ENCODE measurements at regions not wholly inside any gene's neighbourhood (a gene's known extent, or its start where the extent isn't known, plus 50 kb on each side); places are given as distances from the start of the nearest gene placed in this dataset.

DNA sequence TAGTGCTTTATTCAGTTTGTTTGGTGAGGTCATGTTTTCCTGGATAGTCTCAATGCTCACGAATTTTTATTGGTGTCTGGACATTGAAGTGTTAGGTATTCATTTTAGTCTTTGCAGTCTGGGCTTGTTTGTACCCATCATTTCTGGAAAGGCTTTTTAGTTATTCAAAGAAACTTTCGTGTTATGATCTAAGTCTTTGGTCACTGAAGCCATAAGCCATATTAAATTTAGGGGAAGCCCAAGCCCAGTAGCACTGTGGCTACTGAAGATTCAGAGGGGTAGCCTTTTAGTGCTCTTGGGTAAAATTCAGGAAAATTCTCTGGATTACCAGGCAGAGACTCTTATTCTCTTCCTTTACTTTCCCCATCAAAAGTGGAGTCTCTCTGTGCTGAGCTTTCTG is 56.2 kb upstream of the PEX5L start:
- ATAC-seq, result no peak

DNA sequence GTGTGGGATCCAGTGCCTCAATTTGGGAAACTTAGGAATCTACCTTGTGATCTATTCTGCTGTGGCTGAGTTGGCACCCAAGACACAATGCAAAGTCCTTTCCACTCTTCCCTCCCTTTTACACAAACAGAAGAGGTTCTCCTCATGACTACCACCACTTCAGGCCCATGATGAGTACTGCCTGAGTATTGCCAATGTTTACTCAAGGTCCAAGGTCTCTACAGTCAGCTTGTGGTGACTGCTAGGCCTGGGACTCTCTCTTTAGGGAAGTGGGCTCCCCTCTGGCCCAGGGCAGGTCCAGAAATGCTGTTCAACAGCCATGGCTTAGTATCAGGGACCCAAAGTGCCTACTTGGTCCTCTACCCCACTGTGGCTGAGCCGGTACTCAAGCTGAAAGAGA is 56.8 kb upstream of the PEX5L start:
- ATAC-seq, result no peak

DNA sequence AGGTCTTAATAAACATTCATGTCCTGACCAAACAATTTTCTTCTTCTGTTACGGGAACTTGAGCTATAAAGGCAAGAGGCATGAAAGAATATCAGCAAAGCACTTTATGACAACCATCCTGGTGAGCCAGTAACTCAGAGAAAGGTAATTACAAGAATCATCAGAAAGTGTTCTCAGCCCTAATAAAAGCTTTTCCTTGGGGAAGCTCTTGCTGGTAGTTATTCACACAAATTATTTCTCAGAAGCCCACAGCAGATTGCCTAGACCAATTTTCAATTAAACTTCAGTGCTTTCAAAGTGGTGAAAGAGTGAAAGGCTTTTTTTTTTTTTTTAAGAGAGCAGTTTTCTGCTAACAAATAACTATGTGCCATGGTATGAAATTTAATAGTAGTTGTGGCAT is 60.9 kb upstream of the PEX5L start:
- ATAC-seq, result no peak

DNA sequence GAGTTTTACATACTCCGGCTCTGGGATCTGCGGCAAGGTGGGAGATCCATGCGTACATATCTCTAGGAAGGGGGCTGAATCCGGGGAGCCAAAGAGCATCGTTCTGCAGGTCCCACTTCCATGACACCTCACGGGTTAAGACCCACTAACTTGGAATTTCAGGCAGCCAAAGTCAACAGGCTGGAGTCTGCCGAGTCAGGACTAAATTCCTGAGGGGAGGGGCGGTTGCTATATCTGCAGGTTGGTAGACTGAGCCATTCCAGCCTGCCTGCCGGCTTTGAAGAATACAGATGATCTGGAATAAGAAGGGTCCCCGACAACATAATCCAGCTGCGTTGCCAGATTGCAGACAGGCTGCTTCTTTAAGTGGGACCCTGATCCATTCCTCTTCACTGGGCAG is 65.4 kb upstream of the PEX5L start:
- no peak for ATAC-seq

DNA sequence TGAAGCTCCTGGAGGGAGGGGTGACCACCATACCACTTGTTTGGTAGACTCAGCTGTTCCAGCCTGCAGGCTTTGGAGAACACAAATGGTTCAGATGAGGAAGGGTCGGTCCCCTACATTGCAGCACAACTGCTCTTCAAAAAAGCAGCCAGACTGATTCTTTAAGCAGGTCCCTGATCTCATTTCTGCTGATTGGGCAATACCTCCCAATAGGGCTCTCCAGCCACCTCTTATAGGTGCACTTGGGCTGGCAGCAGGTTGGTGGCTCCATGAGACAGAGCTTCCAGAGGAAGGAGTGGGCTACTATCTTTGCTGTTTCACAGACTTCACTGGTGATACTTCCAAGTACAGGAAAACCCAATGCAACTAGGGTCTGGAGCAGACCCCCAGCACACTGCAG is 65.9 kb upstream of the PEX5L start:
- no peak for ATAC-seq

DNA sequence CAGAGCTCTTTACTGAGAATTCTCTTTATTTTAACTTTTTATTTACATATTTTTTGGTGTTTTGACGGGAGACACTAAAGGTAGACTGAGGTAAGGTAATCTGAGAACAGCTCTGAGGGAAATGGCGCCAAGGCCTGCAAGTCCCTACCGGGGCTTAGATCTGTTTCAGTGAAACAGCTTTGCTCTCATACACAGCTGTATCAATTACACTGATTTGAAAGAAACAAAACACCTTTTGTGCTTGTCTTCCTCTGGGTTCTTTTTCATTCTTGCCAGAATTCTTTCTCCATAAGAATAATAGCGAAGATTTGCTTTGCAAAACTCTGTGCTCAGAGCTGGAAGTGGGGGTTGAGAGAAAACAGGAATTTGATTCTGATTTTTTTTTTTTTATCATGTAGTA is 79.5 kb upstream of the PEX5L start:
- ATAC-seq, result no peak

DNA sequence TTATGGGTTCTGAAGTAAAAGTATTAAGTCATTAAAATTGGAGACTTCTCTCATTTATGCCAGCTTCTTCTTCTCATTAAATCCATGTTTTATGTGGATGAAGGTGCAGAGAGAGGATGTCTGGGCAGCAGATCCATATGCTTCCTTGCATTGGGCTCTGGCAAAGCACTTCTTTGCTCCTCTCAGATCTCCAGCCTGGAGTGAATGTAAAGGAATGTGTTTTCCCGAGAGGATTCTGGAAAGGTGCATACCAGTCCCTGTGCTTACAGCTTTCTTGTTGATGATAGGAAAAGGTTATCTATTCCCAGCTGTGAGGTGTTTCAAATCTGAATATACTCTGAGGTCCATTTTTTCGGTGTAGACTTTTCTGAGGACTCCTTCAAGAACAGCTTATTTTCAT is 79.9 kb upstream of the PEX5L start:
- no peak for ATAC-seq

DNA sequence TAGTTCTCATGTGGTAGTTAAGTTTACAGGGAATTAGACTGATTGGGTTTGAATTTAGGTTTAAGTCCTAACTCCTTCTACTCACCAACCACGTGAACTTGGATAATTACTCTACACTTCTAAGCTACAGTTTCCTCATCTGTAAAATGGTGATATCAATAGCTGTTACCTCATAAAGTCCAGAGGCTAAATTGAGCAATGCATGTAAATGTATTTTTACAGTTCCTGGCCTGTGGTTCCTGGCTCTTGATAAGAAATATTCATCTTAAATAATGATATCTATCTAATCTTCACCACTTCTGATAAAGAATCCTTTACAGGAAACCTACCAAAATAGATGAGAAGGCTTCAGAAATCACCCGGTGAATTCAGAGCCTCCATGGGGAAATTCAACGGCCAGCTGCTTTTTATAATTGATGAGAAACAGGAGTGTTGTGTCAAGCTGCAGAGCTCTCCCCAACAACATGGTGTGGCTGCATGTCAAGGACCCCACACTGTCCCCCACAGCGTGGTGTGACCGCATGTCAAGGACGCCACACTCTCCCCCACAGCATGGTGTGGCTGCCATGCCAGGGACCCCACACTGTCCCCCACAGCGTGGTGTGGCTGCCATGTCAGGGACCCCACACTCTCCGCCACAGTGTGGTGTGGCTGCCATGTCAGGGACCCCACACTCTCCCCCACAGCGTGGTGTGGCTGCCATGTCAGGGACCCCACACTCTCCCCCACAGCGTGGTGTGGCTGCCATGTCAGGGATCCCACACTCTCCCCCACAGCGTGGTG is 80.8 kb upstream of the PEX5L start:
- no peak for ATAC-seq

DNA sequence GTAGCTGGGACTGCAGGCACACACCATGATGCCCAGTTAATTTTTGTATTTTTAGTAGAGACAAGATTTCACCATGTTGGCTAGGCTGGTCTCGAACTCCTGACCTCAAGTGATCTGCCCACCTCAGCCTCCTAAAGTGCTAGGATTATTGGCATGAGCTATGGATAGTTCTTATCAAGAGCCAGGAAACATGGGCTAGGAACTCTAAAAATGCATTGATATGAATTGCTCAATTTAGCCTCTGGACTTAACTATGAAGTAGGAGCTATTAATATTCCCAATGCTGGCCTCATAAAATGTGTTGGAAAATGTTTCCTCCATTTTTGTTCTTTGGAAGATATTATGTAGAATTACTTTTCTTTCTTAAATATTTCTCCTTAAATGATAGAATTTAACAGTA is 82.8 kb upstream of the PEX5L start:
- ATAC-seq, result no peak

DNA sequence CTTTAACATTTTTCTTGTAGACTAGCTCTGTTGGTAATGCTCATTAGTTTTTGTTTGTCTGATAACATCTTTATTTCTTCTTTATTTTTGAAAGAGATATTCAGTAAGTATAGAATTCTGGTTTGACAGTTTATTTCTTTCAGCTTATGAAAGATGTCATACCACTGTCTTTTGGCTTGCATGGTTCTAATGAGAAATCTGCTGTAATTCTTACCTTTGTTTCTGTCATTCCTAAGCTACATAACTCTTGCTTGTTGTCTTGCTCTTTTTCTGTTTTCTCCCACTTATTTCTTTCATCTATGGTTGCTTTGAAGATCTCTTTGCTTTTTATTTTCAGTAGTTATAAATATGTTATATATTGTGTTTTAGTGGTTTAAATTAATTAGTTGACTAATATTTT is 87.2 kb upstream of the PEX5L start:
- no peak for ATAC-seq

DNA sequence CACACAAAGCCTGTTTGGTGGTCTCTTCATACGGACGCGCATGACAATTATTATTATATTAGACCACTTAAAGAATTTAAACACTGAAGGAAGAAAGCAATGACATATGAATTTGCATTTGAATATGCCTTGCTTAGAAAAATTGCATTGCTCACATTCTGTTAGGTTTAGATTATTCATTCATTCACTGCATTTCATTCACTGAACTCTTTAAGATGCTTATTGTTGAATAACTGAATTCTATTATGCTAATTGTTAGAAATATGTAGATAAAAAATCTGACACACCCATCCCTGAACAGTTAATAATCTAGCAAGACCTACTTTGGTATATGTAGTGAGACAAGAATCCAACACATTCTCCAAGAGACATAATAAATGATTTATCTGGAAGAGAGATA is 94.4 kb upstream of the PEX5L start:
- no peak for ATAC-seq

DNA sequence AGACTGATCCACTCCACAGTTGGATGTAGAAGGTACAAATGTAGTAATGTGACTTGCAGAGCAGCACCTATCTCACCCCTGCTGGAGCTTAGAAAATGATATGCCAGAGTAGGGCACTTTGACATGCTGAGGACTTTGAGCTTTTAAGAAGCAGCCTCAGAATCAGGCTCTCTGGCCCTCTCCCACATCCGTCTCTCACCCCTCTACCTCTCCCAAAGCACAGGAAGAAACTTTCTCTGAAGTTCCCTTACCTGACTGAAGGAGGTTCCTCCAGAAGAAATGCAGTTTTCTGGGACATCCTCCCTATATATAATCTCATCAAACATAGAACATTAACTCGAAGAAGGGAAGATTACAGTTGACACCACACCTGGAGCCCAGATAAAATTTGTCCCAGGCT is 98.4 kb upstream of the PEX5L start:
- ATAC-seq, result no peak

DNA sequence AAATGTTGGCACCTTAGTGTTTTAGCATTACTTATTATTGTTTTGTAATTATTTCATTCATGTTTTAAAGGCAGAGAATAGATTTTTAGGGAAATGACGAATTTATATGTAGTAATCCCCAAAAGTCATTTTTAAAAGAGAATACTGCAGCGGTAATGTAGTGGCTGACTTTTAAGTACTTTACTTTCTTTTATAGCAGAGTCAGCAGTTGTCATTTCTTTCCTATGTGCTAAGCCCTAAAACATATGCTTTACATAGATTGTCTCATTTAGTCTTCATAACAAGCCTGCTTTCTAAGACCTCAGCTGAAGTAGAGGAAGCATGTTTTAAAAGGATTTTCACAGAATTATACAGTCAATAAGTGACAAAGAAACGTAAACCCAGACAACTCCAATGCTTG is 102.1 kb upstream of the PEX5L start:
- ATAC-seq, result no peak

DNA sequence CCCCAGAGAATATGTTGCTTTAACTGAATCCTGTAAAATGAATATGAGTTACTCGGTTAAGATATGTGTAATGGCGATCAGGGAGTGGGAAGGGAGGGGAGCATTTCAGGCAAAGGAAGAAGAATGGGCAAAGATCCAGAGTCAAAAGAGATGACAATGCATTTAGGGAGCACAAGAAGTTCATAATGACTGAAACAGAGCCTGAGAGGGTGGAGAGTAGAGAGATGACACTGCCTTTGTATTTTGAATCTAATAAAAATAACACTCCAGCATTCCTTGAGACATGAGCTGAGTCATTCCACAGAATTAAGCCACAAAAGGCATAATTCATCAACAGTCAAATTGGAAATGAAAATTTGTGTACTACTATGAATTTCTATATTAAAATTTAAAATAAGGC is 105.3 kb upstream of the PEX5L start:
- no peak for ATAC-seq

DNA sequence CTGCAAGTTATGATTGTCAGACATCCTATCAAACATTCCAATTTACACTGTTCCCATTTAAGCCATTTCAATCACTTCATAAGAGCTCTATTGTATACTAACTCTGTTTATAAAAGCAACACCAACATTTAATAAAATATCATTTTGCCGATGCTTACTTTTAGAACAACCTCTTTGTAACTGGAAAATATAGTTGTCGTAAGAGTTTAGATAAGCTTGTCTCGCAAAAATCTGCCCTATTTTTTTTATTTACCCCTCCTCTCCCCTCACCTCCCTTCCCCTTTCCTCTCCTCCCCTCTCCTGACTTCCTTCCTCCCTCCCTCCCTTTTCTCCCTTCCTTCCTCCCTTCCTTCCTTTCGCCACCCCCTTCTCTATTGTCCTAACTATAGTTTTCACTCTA is 105.7 kb upstream of the PEX5L start:
- ATAC-seq, result no peak

DNA sequence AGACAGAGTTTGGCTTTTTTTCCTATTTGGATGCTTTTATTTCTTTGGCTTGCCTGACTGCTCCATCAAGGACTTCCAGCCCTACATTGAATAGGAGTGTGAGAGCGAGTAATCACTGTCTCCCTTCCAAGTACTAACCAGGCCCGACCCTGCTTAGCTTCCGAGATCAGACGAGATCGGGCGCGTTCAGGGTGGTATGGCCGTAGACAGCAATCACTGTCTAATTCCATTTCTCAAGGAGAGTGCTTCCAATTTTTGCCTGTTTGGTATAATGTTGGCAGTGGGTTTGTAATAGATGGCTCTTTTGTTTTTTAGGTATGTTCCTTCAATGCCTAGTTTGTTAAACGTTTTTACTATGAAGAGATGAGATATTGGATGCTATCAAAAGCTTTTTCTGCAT is 125.0 kb upstream of the PEX5L start:
- no peak for ATAC-seq

DNA sequence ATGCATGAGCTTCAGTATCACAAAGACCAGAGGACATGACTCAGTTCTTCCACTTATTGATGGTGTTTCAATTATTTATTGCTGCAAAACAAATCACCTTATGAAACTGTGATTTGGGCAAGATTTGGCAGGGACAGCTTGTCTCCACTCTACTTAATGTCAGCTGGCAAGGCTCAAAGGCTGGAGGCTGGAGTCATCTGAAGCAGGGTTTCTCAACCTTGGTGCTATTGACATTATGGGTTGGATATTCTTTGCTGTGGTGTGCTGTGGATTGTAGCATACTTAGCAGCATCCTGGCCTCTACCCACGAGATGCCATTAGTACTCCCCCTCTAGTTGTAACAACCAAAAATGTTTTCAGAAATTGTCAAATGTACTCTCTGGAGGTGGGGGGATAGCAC is 138.8 kb upstream of the PEX5L start:
- no peak for ATAC-seq

DNA sequence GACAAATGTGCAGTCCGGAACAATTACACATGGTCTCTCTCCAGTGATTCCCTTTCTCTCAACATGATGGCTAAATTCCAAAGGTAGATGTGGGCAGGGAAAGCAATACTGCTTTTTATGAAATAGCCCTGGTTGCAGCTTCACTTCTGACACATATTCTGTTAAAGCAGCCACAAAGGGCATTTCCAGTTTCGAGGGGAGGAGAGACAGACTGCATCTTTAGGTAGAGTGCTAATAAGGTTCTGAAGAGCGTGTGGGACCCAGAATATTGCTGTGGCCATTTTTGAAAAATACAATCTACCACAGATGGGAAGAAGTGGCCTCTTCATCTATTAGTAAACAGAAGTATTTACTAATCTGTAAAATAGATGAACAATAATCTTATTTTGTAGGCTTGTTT is 139.3 kb upstream of the PEX5L start:
- ATAC-seq, result no peak

DNA sequence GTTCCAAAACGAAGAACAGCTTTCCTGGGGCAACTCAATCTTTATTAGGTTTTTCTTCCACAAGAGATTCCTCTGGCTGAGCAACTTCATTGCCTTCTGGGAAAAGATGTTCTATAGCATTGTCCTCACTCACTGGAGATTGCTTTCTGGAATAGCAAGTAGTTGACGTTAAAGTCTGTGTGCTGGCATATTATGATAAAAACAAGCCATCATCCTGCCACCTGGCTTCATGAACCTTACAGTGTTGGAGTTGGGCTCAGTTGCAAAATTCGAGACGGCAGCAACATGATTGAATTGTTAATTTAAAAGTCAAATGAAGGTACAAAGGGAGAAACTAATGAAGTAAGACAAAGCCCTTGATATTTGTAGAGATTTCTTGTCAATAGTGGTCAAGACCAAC is 140.5 kb upstream of the PEX5L start:
- no peak for ATAC-seq

DNA sequence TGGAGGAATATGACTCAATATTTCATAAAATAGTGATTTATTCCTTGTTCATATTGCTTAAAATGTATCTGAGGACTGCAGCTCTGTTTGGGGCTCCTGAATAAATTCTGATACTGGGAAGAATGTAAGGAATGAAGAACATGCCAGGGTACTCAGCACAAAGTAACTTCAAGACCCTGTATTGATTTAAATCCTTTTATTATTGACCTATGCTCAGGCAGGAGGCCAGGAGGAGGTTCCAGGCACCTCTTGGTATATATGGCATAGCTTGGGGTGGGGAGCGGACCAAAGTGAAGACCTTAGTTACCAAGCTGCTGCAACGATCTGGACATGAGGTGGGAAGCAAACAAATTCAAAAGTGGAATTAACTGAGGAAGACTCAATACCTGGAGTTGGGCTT is 142.8 kb upstream of the PEX5L start:
- ATAC-seq, result no peak

DNA sequence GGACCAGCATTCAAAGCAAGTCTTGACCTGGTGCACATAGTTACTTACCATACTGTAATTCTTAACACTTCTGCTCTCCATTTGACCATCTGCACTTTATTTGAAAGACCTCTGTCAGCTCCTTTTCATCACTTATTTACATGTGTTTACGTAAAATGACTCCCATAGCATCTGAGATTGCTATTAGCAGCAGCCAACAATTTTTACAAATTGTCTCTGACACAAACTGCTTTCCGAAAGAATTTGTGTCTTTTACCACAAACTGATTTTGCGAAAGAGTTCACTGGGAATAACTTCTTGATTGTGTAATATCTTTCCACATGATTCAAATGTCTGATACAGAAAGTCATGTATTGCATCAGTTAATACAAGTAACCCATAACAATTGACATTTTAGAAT is 144.1 kb upstream of the PEX5L start:
- no peak for ATAC-seq

DNA sequence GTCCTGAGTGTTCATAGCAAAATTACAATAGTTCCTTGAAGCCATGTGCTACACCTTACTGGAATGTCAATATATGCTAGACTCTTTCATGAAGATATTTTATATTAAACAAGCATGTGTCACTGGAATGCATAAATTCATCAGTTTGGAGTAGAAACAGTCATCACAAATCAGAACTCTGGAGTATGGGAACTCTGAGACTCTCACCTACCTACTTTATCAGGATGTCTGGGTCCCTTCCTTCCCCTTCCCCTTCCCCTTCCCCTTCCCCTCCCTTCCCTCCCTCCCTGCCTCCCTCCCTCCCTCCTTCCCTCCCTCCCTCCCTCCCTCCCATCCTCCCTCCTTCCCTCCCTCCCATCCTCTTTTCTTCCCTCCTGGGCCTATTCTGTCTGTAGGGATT is 144.7 kb upstream of the PEX5L start:
- no peak for ATAC-seq

DNA sequence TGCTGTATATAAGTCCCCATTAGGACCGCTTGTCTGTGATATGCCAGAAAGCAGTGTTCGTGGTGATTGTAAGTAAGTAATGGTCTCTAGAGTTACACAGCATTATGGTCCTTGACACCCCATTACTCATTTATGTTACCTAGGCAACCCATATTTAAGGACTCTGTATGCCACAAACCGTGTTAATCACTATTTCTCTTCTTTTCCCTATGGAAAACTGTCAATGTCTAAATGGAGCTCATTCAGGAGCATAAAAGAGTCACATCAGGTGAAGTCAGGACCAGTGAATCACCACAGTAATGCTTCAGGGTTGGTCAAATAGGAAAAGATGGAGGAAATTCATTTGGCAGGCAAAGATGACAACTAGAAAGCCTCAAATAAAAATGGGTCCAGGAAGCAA is 146.6 kb upstream of the PEX5L start:
- no peak for ATAC-seq

DNA sequence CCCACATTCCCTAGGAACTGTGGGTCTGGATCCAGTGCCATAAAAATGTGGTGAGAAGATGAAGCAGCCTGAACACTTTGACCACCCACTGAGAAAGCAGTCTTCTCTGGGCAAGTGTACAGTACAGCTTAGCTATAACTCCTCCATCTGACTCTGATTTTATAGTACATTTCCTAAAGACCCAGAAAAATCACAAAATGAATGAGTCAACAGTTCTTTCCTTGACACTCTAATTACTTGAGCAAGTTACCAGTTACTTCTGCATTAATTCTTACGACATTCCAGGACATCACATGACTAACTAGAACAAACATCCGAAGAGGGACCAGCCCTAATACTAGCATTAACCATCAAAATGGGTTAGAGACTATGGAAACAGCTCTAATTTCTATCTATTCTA is 148.1 kb upstream of the PEX5L start:
- no peak for ATAC-seq

DNA sequence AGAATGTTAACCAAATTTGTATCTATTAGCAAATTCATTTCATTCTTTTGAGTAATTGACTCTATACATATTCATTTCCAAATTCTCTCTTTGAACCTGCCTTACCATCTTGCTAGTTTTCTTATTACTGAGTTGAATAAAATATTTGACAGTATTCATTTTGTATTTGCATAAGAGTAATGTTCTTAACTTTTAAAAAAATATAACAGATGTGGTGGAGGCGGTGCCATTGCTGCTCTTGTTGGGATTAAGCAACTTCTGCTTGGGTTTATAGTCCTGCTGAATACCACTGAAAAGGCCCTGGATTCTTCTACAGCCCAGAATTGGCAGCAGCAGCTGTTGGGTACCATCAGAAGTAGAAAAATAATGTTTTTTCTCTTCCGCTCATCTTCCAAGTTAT is 148.9 kb upstream of the PEX5L start:
- ATAC-seq, result no peak
